SK-N-SH (cell line): ENCODE measurements at regions not wholly inside any gene's neighbourhood (a gene's known extent, or its start where the extent isn't known, plus 50 kb on each side); places are given as distances from the start of the nearest gene placed in this dataset.

Source experiments
- CTCF ChIA-PET: fragments of 300-600, 350-600 bp; formaldehyde crosslinking; extraction: SDS; loops from one replicate; lab custom pipeline; 2021; lab: Yijun Ruan, JAX
- POLR2A ChIA-PET: fragments of 350-600 bp; sonication (Branson Sonifier 250); formaldehyde crosslinking; extraction: SDS; loops from one replicate; lab custom pipeline; 2020; ENCODE audit warnings: antibody characterized with exemption, inconsistent platforms; lab: Yijun Ruan, JAX
- DNase-seq: peaks from one replicate; pipeline ENCODE4 v3.0.0; 2012
- H2AFZ ChIP-seq: fragments of 200-600 bp; sonication (generic); 2 replicates; pipeline ENCODE4 v1.8.1; 2016; ENCODE audit warnings: antibody characterized with exemption, mild to moderate bottlenecking, low read depth
- H3F3A ChIP-seq: fragments of 200-600 bp; sonication (generic); replicated peaks from 2 replicates; pipeline ENCODE3; 2016; ENCODE audit warnings: antibody characterized with exemption, mild to moderate bottlenecking; ENCODE audit not compliant: insufficient read depth
- H3K27ac ChIP-seq, 2 experiments: fragments of 200-500 bp in 1 of 2; fragments of 200-600 bp in 1 of 2; sonication (Bioruptor generic) in 1 of 2; sonication (generic), shearing (Covaris generic) in 1 of 2; 2 replicates each; pipeline versions ENCODE4 v1.5.1 to v1.6.1; 2014 to 2016; ENCODE audit warnings: low read depth in 2 of 2, inconsistent platforms in 1 of 2, low read length in 1 of 2, mild to moderate bottlenecking in 1 of 2, mixed read lengths in 1 of 2
- H3K27me3 ChIP-seq: fragments of 200-600 bp; sonication (generic), shearing (Covaris generic); 2 replicates; pipeline ENCODE4 v1.6.1; 2016; ENCODE audit warnings: mixed run types; ENCODE audit not compliant: insufficient read depth
- H3K36me3 ChIP-seq, 2 experiments: fragments of 200-500 bp in 1 of 2; fragments of 200-600 bp in 1 of 2; sonication (Bioruptor generic) in 1 of 2; sonication (generic) in 1 of 2; replicated peaks in 1 of 2; 2 replicates each; pipeline versions ENCODE3 to v1.5.1; 2014 to 2016; ENCODE audit warnings: low read length in 1 of 2, mild to moderate bottlenecking in 1 of 2; ENCODE audit not compliant: insufficient read depth in 2 of 2, control insufficient read depth in 1 of 2
- H3K4me1 ChIP-seq, 2 experiments: fragments of 200-500 bp in 1 of 2; fragments of 200-600 bp in 1 of 2; sonication (Bioruptor generic) in 1 of 2; sonication (generic), shearing (Covaris generic) in 1 of 2; 2 replicates each; pipeline versions ENCODE4 v1.5.1 to v1.6.1; 2014 to 2016; ENCODE audit warnings: low read depth in 1 of 2, low read length in 1 of 2, mixed run types in 1 of 2; ENCODE audit not compliant: insufficient read depth in 2 of 2, control insufficient read depth in 1 of 2
- H3K4me2 ChIP-seq: fragments of 200-600 bp; sonication (generic), shearing (Covaris generic); 2 replicates; pipeline ENCODE4 v1.6.1; 2017; ENCODE audit warnings: mixed run types
- H3K4me3 ChIP-seq, 2 experiments: fragments of 200-500 bp in 1 of 2; fragments of 200-600 bp in 1 of 2; sonication (Bioruptor generic) in 1 of 2; sonication (generic), shearing (Covaris generic) in 1 of 2; 2 replicates each; pipeline versions ENCODE4 v1.5.1 to v1.8.1; 2014 to 2016; ENCODE audit warnings: low read depth in 2 of 2, inconsistent platforms in 1 of 2, low read length in 1 of 2, mild to moderate bottlenecking in 1 of 2, mixed read lengths in 1 of 2, moderate library complexity in 1 of 2
- H3K79me2 ChIP-seq: fragments of 200-600 bp; sonication (generic); 2 replicates; pipeline ENCODE4 v1.8.1; 2017; ENCODE audit warnings: mild to moderate bottlenecking; ENCODE audit not compliant: insufficient read depth
- H3K9ac ChIP-seq: fragments of 200-600 bp; sonication (generic); 2 replicates; pipeline ENCODE4 v1.6.1; 2017; ENCODE audit warnings: mixed run types
- H3K9me2 ChIP-seq: fragments of 200-600 bp; sonication (generic); 2 replicates; pipeline ENCODE4 v1.6.1; 2017; ENCODE audit warnings: mixed run types
- H3K9me3 ChIP-seq: fragments of 200-600 bp; sonication (generic); 2 replicates; pipeline ENCODE4 v1.6.1; 2017; ENCODE audit warnings: mixed run types, mild to moderate bottlenecking, moderate library complexity
- H4K20me1 ChIP-seq: fragments of 200-600 bp; sonication (generic); 2 replicates; pipeline ENCODE4 v1.6.1; 2017; ENCODE audit warnings: mild to moderate bottlenecking, mixed run types; ENCODE audit not compliant: insufficient read depth
- CTCF ChIP-seq: fragments of 200-600 bp; sonication (generic); IDR thresholded peaks from 2 replicates; pipeline ENCODE4 v1.6.1; 2017; ENCODE audit warnings: antibody characterized with exemption, mild to moderate bottlenecking, moderate library complexity
- EZH2phosphoT487 ChIP-seq: fragments of 200-600 bp; sonication (generic); IDR thresholded peaks from 2 replicates; pipeline ENCODE4 v1.6.1; 2017; ENCODE audit warnings: low read depth, mixed run types, mild to moderate bottlenecking, antibody characterized with exemption, moderate library complexity, borderline replicate concordance
- JUND ChIP-seq: IDR thresholded peaks from 2 replicates; pipeline ENCODE4 v1.4.0; 2012
- MAX ChIP-seq: IDR thresholded peaks from 2 replicates; pipeline ENCODE4 v1.4.0; 2012; ENCODE audit warnings: low read depth
- NFIC ChIP-seq: IDR thresholded peaks from 2 replicates; pipeline ENCODE4 v1.4.0; 2012; ENCODE audit warnings: borderline replicate concordance
- PBX3 ChIP-seq: IDR thresholded peaks from 2 replicates; pipeline ENCODE4; 2012
- POLR2AphosphoS5 ChIP-seq: IDR thresholded peaks from 2 replicates; pipeline ENCODE4 v1.6.1; 2012; ENCODE audit warnings: low read depth, low read length
- RAD21 ChIP-seq: IDR thresholded peaks from 2 replicates; pipeline ENCODE4 v1.6.1; 2012; ENCODE audit warnings: mild to moderate bottlenecking, low read length
- RCOR1 ChIP-seq: fragments of 150-350 bp; IDR thresholded peaks from 2 replicates; pipeline ENCODE4 v1.6.1; 2017; ENCODE audit warnings: antibody characterized with exemption, low read length
- REST ChIP-seq: IDR thresholded peaks from 2 replicates; pipeline ENCODE4 v1.6.1; 2012; ENCODE audit warnings: mild to moderate bottlenecking, low read depth, low read length, moderate library complexity
- RFX5 ChIP-seq: IDR thresholded peaks from 2 replicates; pipeline ENCODE4 v1.6.1; 2012; ENCODE audit warnings: mild to moderate bottlenecking, improper control_type of control experiment, low read length
- RXRA ChIP-seq: IDR thresholded peaks from 2 replicates; pipeline ENCODE4 v1.4.0; 2012; ENCODE audit warnings: low read depth, mild to moderate bottlenecking, borderline replicate concordance
- SMC3 ChIP-seq: IDR thresholded peaks from 2 replicates; pipeline ENCODE4 v1.6.1; 2012; ENCODE audit warnings: low read depth, low read length, improper control_type of control experiment
- TAF1 ChIP-seq: IDR thresholded peaks from 2 replicates; pipeline ENCODE4 v1.6.1; 2012; ENCODE audit warnings: low read depth, mild to moderate bottlenecking, low read length, moderate library complexity, borderline replicate concordance
- TEAD4 ChIP-seq: IDR thresholded peaks from 2 replicates; pipeline ENCODE4 v1.4.0; 2012; ENCODE audit warnings: mild to moderate bottlenecking, borderline replicate concordance; ENCODE audit not compliant: insufficient read depth
- YY1 ChIP-seq: IDR thresholded peaks from 2 replicates; pipeline ENCODE4 v1.4.0; 2012; ENCODE audit warnings: low read depth, mild to moderate bottlenecking
- ZBTB33 ChIP-seq: IDR thresholded peaks from 2 replicates; pipeline ENCODE4 v1.4.0; 2012; ENCODE audit warnings: low read depth, borderline replicate concordance
- WGBS: methylation state at CpG from one replicate; pipeline ENCODE4 v1.1.6; 2017; ENCODE audit warnings: low lambda C conversion rate; 5-methylcytosine and 5-hydroxymethylcytosine counted together

GRCh38 chr15:29616512-29616911 lies 205.8 kb downstream of the TJP1 start (continued):
- TF ChIP-seq RFX5 (no peak), POLR2AphosphoS5 (no peak), YY1 (no peak), JUND (no peak), TEAD4 (no peak), RXRA (no peak), PBX3 (no peak)

- ChIA-PET POLR2A (no interaction called here), CTCF (interaction anchor here (1.3 kb wide), 1 partner anchor 459 kb away, joined by 6 read pairs; no protein-coding TSS in a partner anchor)
- Histone ChIP-seq H2AFZ (no peak overlapping the region), H3K36me3 (no peaks in the 10 kb centered on the region), H3K27me3 (no peaks in the 10 kb centered on the region), H3K27ac (no peak overlapping the region), H3K9ac (no peak overlapping the region), H3K9me2 (no peaks in the 10 kb centered on the region), H3K79me2 (no peaks in the 10 kb centered on the region), H3F3A (no peaks in the 10 kb centered on the region), H3K4me3 (no peak overlapping the region), H4K20me1 (no peaks in the 10 kb centered on the region), H3K4me2 (no peak overlapping the region), H3K9me3 (no peaks in the 10 kb centered on the region), H3K4me1 (peaks cover 0 to 12% of the 10 kb centered on the region in 2 experiments; a peak in 2 of 4 replicates)
- TF ChIP-seq NFIC (no peak), RXRA (no peak), RCOR1 (no peak)
- WGBS, result 44% methylated on average over 4 of the region's 4 CpGs
- no peak for DNase-seq
Measured at GRCh38 chr15:29615791-29616190, 206.5 kb downstream of the TJP1 start.

GRCh38 chr15:29613951-29614382 lies 208.3 kb downstream of the TJP1 start:
- Histone ChIP-seq H3K27ac (no peak overlapping the region), H3K4me2 (no peak overlapping the region), H3K4me3 (no peak overlapping the region), H3K9ac (no peak overlapping the region), H4K20me1 (no peaks in the 10 kb centered on the region), H2AFZ (no peak overlapping the region), H3K9me3 (no peaks in the 10 kb centered on the region), H3F3A (no peaks in the 10 kb centered on the region), H3K4me1 (peaks cover 0 to 12% of the 10 kb centered on the region in 2 experiments; a peak in 2 of 4 replicates), H3K36me3 (no peaks in the 10 kb centered on the region), H3K9me2 (no peaks in the 10 kb centered on the region), H3K79me2 (no peaks in the 10 kb centered on the region), H3K27me3 (no peaks in the 10 kb centered on the region)
- CTCF ChIA-PET, result interaction anchor here (0.5 to 3.0 kb wide), 5 partner anchors 12 to 55 kb away, joined by 3 to 12 read pairs (median 3); no protein-coding TSS in a partner anchor
- peak; percentile 34 for DNase-seq
- POLR2A ChIA-PET, result no interaction called here
- 76% methylated on average over 16 of the region's 16 CpGs for WGBS
- TF ChIP-seq RAD21 (peak; percentile 15; the same call in 1 of the 2 replicates), TAF1 (no peak), ZBTB33 (no peak), RCOR1 (no peak), CTCF (peak; percentile 30; the same call in 1 of the 2 replicates), SMC3 (no peak), EZH2phosphoT487 (no peak), NFIC (no peak), MAX (no peak), REST (no peak), RXRA (no peak)
